ENCODE measurements at regions not wholly inside any gene's neighbourhood (a gene's known extent, or its start where the extent isn't known, plus 50 kb on each side); places are given as distances from the start of the nearest gene placed in this dataset.
A peak's percentile ranks its signal among the peaks of the same experiment; 100 is the strongest.

DNA sequence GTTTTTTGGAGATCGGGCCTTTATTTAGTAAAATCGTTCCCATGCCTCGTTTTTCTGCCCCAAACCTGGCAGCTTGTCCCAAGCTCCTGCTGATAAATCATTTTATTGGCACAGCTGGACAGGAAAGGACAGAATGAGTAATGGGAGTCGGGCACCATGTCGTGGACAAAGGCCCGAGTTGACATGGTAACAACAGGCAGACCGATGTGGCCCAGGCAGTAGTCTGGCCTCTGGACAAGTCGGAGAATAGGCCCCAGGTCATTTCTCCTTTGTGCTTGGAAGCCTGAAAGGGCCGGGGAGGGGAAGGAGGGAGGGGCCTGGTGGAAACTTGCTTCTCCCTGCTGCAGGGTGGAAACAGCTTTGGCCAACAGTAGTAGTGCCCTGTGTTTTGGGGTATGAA is 234.9 kb downstream of the SUDS3 start:
- no peak for DNase-seq

DNA sequence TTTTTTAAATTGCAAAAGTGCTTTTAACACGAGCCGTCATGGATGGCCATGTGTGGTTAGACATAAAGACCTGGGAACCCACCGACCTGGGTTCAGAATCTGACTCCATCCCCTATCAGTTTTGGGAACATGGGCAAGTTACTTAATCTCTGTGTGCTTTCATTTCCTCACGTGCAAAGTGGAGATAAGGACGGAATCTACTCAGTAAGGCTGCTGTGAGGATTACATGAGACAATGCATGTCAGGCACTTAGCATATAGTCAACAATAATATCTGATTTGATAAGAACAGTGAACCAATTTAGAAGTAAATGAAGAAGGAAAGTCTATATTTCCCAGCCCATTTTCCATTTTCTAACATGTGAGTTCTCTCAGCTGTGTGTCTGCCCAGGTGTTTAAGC is 235.4 kb downstream of the SUDS3 start:
- no peak for DNase-seq

DNA sequence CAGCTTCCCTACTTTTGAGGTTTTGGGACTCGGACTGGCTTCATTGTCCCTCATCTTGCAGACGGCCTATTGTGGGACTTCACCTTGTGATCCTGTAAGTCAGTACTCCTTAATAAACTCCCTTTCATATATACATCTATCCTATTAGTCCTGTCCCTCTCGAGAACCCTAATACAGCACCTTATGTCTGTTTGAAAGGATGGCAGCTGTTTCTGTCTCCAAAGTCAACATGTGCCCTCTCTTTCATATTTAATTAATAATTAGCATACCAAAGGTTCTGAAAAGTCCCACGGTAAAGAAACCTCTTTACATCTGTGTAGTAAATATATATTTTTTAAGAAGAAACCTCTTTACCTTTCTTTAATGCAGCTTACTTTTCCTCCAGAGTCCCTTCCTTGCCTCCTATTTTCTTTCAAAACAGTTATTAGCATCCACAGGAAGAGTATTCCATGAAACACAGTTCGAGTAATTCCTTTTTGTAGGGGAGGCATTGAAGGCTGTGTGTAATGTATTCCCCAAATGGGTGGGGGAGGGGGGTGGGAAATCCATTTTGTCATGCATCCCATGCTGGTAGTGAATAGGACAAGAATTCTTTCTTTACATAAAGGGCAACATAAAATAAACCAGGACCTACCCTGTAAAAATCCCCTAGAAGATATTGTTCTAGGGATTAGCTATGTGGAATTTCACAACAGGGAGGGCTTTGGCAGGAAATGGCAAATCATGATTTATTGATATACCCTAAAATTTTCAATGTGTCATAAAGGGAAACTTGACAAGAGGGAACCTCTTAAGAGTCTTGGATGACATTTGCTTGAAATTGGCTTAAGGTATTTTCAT is 241.5 kb downstream of the SUDS3 start:
- no peak for DNase-seq

DNA sequence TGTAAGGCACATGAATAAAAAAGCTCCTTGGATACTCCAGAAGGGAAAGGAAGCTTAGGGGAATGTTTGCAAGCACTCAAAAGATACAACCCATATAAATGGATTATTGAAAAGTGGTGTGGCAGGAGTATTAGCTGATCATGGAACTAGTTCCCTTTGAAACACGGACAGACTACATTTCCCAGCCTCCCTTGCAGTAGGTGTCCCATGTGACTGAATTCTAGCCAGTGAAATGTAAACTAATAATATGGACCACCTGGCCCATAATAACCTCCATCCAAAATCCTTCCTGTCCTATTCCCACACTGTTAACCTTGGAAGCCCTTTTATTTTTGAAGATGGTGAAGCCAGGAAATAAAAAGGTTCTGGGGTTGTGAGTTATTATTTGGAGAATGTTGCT is 242.3 kb downstream of the SUDS3 start:
- DNase-seq, result no peak

DNA sequence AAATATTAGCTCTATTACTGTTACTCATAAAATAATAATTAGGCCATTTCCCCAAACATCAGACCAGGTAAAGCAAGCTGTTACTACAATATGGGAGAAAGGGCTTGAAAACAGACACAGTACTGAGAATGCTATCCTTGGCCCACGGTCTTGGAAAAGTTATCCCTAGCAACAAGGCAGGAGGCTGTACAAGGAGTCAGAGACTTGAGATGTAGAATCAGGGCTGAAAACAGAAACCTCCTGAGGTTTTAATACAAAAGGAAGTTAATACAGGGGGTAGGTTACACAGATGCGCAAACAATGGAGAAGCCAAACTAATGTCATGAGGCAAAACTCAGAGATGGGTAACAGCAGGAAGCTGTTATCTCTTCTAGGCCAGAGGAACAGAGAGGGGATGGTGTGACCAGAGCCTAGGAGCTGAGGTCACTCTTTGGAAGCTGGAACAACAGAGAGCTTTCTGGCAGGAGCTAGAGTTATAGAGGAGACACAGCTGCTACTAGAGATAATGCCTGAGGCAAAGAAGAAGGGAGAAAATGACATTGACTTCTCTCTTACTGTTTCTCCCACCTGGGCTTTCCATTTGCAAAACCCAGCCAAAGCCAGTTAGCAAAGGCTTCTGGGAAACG is 248.8 kb downstream of the SUDS3 start:
- DNase-seq, result no peak

DNA sequence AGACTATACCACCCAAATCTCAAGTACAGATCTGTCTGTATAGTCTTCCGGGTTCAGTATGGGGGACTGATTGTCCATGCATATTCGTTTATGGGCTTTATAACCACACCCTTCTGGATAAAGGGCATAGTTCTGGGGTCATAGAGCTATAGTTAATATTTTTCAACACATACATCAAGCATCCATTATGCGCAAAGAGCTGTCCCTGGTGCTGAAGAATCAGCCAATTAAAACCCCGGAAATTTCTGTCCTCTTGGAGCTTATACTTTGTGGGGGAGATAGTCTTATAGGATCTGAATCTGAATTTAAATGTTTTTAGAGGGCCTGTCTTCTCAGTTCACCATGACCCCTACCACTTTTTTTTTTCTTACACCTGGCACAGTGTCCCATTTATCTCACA is 256.7 kb downstream of the SUDS3 start:
- peak; percentile 36 for DNase-seq

DNA sequence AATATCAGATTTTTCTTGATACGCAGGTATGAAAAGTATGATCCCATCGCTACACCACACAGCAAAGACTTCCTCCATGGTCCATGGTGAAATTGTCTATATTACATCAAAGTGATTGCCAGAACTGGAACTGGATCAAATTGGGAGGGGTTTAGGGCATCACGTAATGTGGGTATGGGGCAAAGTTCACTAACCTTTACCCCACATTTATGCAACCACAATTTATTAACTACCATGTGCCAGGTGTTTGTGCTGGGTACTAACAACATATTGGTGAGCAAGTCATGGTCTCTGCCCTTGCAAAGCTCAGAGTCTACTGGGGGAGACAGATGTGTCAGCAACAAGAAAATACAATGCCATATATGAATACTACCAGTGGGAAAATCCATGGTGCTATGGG is 258.9 kb downstream of the SUDS3 start:
- no peak for DNase-seq

DNA sequence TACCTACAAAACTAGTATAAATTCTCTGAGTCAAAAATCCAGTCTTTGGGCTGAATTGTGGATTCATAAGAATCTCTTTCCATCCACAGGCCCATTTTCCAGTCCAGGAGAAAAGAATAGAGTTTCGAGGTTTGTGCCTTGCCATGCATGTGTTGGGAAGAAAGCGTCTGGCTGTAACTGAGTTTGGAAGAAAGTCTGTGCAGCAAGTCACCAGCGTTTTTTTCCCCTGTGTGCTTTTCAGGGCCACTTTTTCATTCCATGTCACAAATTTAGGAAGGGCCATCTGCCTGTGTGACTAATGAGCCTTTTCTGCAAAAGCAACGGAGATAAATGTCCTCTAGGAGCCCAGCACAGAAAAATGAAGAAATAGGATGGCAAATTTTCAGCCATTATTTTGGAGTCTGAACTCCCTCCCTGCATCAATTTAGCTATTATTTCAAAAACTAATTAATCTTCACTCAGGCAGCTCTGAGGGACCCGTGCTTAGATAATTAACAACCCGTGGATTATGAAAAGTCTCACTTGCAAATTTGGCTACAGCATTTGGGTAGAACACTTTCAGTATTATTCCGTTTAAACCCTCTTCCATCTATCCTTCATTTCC is 261.5 kb downstream of the SUDS3 start:
- no peak for DNase-seq

DNA sequence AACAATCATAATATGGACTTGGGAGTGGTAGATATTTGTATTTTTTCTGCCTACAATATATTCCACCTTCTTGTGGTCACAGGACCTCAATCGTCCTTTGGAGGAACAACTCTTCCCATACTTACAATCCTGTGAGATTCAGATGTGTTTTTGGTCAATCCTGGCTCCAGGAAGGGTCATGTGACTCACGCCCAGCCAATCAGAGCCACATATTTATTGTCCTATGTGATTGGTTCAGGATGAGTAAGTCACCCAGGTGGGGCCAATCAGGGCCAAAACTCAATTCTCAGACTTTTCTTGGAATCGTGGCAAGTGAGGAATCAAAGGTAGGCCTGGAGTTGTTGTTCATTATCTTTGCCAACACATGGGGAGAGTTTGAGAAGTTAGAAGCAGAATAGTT is 264.9 kb downstream of the SUDS3 start:
- no peak for DNase-seq

DNA sequence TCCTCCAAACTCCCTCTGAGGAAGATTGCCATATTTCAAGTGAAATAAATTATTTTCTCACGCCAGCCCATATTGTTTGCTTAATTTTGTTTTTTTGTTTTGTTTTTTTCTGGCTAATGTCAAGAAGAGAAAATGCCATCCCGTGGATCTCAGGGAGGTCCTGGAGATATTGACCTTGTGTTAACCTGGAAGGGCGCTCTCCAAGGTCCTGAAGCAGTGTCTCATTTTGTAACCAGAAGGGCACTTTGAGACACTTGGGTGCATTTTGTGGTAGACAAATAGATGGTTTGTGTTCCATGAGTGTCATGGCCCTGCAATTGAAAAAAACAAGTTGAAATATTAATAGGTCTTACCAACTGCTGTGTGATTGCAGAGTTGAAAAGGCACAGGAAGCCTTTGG is 268.9 kb downstream of the SUDS3 start:
- peak; percentile 63 for DNase-seq

DNA sequence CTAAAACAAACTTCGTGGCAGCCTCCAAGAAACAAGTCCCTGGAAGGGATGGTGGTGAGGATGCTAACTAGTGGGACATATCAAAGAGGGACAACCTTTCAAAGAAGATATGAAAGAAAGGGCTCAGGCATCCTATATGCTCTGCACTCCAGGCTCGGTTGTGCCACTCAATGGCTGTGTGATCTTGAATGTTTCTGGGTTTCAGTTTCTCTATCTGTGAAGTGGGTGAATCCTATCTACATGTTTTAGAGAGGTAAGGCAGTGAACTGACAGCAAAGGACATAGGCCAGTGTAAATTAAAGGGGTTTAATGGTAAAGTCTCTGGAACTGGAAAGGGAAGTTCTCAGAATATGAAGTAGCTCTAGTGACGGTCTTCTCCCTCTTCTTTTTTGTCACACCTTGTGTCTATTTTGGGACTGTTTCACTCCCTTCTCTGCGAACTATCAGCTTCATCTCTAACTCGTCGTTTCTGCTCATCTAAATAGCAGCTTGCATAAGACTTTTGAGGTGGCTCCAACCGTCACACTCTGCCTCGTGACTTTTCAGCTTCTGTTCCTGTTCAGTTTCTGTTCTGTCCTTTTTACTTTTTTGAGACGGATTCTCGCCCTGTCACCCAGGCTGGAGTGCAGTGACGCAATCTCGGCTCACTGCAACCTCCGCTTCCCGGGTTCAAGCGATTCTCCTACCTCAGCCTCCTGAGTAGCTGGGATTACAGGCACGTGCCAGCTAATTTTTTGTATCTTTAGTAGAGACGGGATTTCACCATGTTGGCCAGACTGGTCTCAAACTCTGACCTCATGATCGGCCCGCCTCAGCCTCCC is 273.6 kb downstream of the SUDS3 start:
- no peak for DNase-seq

DNA sequence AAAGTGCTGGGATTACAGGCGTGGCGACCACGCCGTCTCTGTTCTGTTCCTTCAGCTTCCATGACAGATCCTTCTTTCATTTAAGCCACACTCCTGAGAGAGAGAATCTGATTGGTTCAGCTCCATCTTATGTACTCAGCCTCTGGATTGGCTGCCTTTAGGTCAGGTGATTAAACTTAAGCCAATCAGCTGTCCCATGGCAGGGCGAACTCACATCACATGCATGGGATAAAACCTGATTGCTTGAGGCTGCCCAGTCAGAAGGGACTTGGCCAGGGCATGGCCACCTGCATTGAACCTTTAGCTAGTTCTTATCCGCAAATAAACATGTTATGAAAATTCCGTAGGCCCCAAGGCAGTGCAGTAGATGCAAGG is 274.2 kb downstream of the SUDS3 start:
- no peak for DNase-seq

DNA sequence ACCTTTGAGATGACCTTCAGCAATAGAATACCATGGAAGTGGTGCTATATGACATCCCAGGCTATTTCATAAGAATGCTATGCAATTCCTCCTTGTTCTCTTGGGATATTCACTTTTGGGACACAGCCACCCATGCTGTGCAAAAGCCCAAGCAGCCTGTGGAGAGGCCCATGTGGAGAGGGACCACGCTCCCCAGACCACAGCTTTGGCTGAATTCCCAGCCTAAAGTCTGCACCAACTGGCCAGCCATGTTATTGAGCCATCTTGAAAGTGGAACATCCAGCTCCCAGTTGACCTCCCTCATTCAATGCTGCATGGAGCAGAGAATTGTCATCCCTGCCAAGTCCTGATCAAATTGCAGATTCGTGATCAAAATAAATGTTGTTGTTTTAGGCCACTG is 275.1 kb downstream of the SUDS3 start:
- no peak for DNase-seq

DNA sequence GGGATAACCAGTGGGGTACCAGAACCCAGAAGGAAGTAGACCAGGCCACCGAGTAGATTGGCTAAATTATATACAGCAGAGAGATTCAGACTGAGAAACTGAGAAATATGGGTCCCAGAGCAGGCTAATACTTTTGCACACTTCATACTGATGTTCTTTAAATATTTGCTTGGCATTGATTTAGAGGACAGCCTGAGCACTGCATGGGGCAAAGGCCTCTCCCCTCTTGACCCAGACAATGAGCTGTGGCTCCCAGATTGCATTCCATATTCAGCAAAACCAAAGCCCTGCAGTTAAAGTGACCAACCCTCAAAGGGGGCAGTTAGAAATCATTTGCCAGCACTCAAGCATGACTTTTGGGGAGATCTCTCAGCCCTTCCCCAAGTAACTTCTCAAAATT is 279.2 kb downstream of the SUDS3 start:
- DNase-seq, result no peak

DNA sequence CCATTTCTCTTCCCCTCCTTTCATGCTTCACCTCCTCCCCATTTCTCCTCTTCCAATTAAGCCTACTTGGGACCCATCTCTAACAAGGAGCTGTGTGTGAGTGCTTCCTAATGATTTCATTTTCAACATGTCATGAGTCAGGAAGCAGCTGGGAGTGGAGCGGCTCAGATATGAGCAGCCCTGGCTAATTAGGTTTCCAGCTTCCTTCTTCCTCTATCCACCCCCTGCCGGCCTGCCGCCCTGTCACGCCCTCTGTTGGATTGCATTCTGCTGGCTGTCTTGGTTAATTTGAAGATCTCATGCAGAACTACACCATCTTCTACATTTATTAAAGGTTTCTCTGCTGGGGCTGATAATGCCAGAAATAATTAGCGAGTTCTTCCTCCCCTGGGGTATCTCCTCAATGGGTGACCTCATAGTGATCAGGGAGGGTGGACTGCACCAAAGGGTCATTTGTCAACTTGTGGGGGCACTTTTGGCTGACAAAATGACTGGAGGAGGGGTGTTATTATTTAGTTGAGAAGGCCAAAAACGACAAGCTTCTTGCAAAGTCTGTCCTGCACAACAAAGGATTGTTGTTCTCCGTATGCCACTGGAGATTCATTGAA is 300.9 kb upstream of the SRRM4 start:
- no peak for DNase-seq

DNA sequence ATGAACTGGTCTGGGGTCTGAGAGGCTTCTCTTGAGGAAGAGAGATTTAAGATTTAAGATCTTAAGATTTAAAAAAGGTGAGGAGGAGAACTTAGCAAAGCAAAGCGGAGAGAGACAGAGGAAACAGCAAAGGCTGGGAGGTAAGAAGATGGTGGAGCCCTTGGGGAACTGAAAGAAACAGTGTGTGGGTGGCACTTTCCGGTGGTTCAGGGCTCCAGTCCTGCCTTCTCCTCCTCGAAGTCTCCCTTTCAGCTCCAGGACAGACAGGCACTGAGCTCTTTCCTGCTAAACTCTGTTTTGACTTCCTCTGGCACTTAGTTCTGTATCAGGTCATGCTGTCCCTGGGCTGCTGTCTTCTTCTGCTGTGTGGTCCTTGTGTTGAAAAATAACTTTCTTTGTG is 298.7 kb upstream of the SRRM4 start:
- DNase-seq, result no peak

DNA sequence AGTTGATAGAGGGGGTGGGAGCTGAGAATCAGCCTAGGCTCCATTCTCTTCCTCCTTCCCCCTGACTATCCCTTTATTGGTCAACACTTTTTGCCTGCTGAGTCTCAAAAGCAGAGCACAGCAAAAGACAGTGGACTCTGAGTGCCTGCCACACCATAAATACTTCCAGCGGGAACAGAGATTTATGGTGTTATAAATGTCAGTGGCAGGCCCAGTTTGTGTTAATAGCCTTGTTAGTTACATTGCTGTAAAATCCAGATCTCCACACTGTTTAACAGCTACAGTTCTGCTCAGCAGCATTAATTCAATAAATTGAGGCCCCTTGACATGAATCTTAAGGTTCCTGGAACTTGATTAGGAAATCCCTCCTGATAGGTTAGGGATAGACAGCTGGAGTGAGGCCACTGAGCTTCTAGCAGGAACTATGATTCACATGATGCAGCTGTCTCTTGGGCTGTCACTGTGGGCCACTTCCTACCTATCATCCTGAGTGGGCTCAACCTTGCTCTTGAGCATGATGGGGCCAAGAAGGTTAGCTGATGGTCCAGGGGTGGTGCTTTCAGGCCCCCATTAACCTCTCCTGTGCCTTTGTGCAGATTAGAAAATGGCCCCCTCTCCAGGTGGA is 295.2 kb upstream of the SRRM4 start:
- DNase-seq, result no peak

DNA sequence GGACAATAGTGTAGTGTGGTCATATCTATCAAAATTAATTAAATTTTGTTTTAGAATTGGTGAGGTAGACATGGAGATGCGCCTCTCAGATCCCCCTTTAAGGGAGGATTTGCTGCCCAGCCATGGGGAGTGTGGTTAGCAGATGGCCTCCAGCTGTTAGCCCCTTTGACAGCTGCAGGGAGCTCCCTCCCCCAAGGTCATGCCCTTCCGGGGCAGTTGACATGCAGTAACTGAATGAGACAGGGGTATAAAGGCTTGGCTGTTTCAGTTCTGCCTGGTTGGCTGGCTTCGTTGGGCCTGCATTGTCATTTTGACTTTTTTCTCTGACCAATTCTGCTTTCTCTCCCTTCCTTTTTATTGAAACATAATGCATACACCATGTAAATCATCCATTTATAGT is 291.5 kb upstream of the SRRM4 start:
- DNase-seq, result no peak

DNA sequence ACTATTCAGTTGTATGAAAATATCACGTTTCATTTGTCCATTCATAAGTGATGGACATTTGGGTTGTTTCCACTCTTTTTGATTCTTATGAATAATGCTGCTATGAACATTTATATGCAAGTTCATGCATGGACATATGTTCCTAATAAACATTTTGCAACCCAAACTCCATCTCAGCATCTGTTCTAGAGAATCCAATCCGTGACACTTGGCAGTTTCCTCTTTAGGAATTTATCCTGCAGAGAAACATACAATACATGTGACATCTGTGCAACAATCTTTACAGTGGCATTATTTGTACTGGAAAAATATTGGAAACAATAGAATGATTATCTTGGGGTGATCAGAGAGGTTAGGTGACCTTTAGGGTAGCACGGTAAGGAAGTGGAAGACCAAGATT is 290.8 kb upstream of the SRRM4 start:
- DNase-seq, result no peak

DNA sequence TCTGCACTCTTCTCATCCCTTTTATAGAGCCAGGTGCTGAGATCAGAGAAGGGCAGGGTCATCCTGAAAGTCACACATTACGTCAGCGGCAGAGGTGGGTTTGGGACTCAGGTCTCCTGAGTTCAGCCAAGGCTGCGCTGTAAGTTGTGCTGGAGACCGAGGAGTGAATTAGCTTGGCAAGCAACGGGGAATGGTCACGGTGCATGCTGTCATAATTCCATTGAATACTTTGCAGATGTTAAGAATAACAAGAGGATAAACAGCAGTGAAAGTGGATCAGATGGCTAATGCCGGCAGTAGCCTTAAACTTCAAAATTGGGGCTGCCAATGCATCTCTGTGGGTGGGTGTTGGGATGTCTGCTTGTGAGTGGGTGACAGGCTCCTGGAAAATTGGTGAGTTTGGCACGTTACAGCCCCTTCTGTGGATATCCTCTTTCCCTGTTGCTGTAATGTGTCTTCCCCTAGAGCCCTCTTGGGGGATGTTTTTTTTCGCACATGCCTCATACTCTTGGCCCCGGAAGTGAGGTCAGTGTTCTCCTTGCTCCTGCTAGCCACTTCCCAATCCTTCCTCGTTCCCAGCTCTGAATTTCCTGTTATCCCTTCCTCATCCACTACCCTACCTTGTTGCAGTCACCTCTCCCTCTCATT is 287.1 kb upstream of the SRRM4 start:
- no peak for DNase-seq

DNA sequence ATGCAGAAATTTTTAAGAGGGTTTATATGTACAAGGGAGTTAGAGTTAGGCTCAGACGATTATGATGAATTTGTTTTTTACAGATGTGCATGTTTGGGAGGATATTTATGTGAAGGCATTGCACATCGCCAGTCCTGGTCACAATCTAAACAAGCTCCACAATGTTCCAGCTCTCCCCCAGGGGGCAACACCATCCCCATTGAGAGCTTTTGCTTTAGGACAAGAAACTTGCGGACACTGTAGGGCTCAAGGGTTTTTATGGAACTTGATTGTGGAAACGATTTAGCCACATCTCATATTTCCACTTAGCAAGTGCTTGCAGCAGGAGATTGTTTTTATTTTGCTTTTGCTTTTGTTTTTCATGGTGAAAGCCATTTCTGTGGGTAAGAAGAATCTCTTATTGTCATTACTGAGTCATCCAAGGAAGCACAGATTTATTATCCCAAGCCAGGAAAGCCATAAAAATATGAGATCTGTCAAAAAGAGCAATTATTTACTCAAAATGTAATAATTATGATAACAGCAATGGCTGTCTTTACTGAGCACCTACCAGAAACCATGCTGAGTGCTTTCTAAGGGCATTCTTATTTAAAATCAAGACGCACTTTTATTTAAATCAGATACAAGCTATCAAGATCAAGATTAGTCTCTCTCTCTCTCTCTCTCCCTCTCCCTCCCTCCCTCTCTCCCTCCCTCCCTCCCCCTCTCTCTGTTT is 276.7 kb upstream of the SRRM4 start:
- DNase-seq, result no peak

Data from RPMI8226 (cell line).